IMR-90 (cell line): ENCODE measurements at regions not wholly inside any gene's neighbourhood (a gene's known extent, or its start where the extent isn't known, plus 50 kb on each side); places are given as distances from the start of the nearest gene placed in this dataset.

Experiments used
- ATAC-seq: fragments of 200-7000 bp; cut with Tn5 transposase; 2 replicates; pipeline ENCODE4 v1.9.1; 2020; ENCODE audit warnings: low read depth, mild to moderate bottlenecking, moderate library complexity
- BruUV-seq: library from RNA; stranded (reverse); fragments of 400-500 nt; replicated peaks from 2 replicates; lab custom pipeline; 2021; lab: Mats Ljungman, UMichigan
- CTCF ChIA-PET: fragments of 300-600 bp; formaldehyde crosslinking; extraction: SDS; loops from one replicate; lab custom pipeline; 2021; ENCODE audit warnings: antibody characterized with exemption; lab: Yijun Ruan, JAX
- POLR2A ChIA-PET: fragments of 300-600 bp; sonication (Branson Sonifier 250); formaldehyde crosslinking; loops from one replicate; lab custom pipeline; 2022; ENCODE audit warnings: antibody characterized with exemption; ENCODE audit not compliant: unreplicated experiment; lab: Charles Lee
- DNase-seq: peaks from one replicate; pipeline ENCODE4 v3.0.0; 2013
- H2AFZ ChIP-seq: replicated peaks from 2 replicates; pipeline ENCODE3; 2013; ENCODE audit warnings: low read length, mild to moderate bottlenecking; ENCODE audit not compliant: poor library complexity
- H2AK5ac ChIP-seq: 2 replicates; pipeline ENCODE4 v1.6.1; 2013; ENCODE audit warnings: low read depth, low read length, inconsistent platforms
- H2AK9ac ChIP-seq: replicated peaks from 2 replicates; pipeline ENCODE3; 2013; ENCODE audit warnings: mild to moderate bottlenecking, low read depth, low read length, moderate library complexity; ENCODE audit not compliant: poor library complexity
- H2BK120ac ChIP-seq: 2 replicates; pipeline ENCODE4 v1.6.1; 2013; ENCODE audit warnings: low read depth, low read length, inconsistent platforms
- H2BK15ac ChIP-seq: 3 replicates; pipeline ENCODE4 v1.6.1; 2013; ENCODE audit warnings: low read depth, low read length, inconsistent platforms
- H2BK20ac ChIP-seq: 2 replicates; pipeline ENCODE4 v1.6.1; 2013; ENCODE audit warnings: low read depth, mild to moderate bottlenecking, inconsistent platforms, low read length, moderate library complexity
- H2BK5ac ChIP-seq: 2 replicates; pipeline ENCODE4 v1.6.1; 2013; ENCODE audit warnings: mild to moderate bottlenecking, low read depth, low read length, inconsistent platforms; ENCODE audit not compliant: poor library complexity, severe bottlenecking
- H3K14ac ChIP-seq: replicated peaks from 2 replicates; pipeline ENCODE4 v1.6.1; 2013; ENCODE audit warnings: low read depth, low read length, inconsistent platforms
- H3K18ac ChIP-seq: 2 replicates; pipeline ENCODE4 v1.6.1; 2013; ENCODE audit warnings: low read depth, low read length, control low read depth
- H3K23ac ChIP-seq: 2 replicates; pipeline ENCODE4 v1.6.1; 2013; ENCODE audit warnings: low read depth, low read length, inconsistent platforms
- H3K27ac ChIP-seq: 2 replicates; pipeline ENCODE4 v1.5.1; 2013; ENCODE audit warnings: mild to moderate bottlenecking, control low read depth, low read length; ENCODE audit not compliant: insufficient read depth
- H3K27me3 ChIP-seq: 2 replicates; pipeline ENCODE4 v1.6.1; 2013; ENCODE audit warnings: low read length; ENCODE audit not compliant: control insufficient read depth, insufficient read depth
- H3K36me3 ChIP-seq: 2 replicates; pipeline ENCODE4 v1.6.1; 2013; ENCODE audit warnings: low read length, mixed read lengths; ENCODE audit not compliant: control insufficient read depth, insufficient read depth
- H3K4ac ChIP-seq: 2 replicates; pipeline ENCODE4 v1.6.1; 2013; ENCODE audit warnings: low read depth, low read length, inconsistent platforms
- H3K4me1 ChIP-seq: 2 replicates; pipeline ENCODE4 v1.6.1; 2013; ENCODE audit warnings: low read length, mixed read lengths; ENCODE audit not compliant: control insufficient read depth, insufficient read depth
- H3K4me2 ChIP-seq: 2 replicates; pipeline ENCODE4 v1.6.1; 2013; ENCODE audit warnings: low read depth, mild to moderate bottlenecking, control low read depth, low read length, moderate library complexity
- H3K4me3 ChIP-seq: 2 replicates; pipeline ENCODE4 v1.5.1; 2013; ENCODE audit warnings: low read depth, mild to moderate bottlenecking, control low read depth, low read length, moderate library complexity; ENCODE audit not compliant: insufficient read depth
- H3K56ac ChIP-seq: 2 replicates; pipeline ENCODE4 v1.6.1; 2013; ENCODE audit warnings: low read length, inconsistent platforms; ENCODE audit not compliant: insufficient read depth; ENCODE audit errors: extremely low read depth
- H3K79me1 ChIP-seq, 2 experiments: 2 replicates each; pipeline ENCODE4 v1.6.1; 2013; ENCODE audit warnings: low read length in 2 of 2, inconsistent platforms in 1 of 2, low read depth in 1 of 2
- H3K9ac ChIP-seq: 2 replicates; pipeline ENCODE4 v1.6.1; 2013; ENCODE audit warnings: low read depth, low read length, control low read depth
- H3K9me1 ChIP-seq: 2 replicates; pipeline ENCODE4 v1.6.1; 2013; ENCODE audit warnings: low read length, inconsistent platforms; ENCODE audit not compliant: insufficient read depth
- H3K9me3 ChIP-seq: 2 replicates; pipeline ENCODE4 v1.6.1; 2013; ENCODE audit warnings: low read length; ENCODE audit not compliant: control insufficient read depth, insufficient read depth
- H4K20me1 ChIP-seq: 2 replicates; pipeline ENCODE4 v1.6.1; 2013; ENCODE audit warnings: low read length, inconsistent platforms; ENCODE audit not compliant: insufficient read depth
- H4K5ac ChIP-seq: 2 replicates; pipeline ENCODE4 v1.6.1; 2013; ENCODE audit warnings: mild to moderate bottlenecking, low read depth, low read length, control low read depth
- H4K8ac ChIP-seq, 2 experiments: 2 replicates each; pipeline ENCODE4 v1.6.1; 2013; ENCODE audit warnings: low read depth in 2 of 2, low read length in 2 of 2, control low read depth in 1 of 2, inconsistent platforms in 1 of 2
- H4K91ac ChIP-seq: 2 replicates; pipeline ENCODE4 v1.6.1; 2013; ENCODE audit warnings: low read depth, low read length, inconsistent platforms; ENCODE audit not compliant: insufficient read depth
- BHLHE40 ChIP-seq: fragments of 150-350 bp; IDR thresholded peaks from 2 replicates; pipeline ENCODE4 v1.6.1; 2016; ENCODE audit warnings: mild to moderate bottlenecking, low read depth, low read length
- CHD1 ChIP-seq: IDR thresholded peaks from 2 replicates; pipeline ENCODE4 v1.6.1; 2012; ENCODE audit warnings: low read depth, low read length, improper control_type of control experiment
- FOS ChIP-seq: fragments of 150-350 bp; IDR thresholded peaks from 2 replicates; pipeline ENCODE4 v1.6.1; 2016; ENCODE audit warnings: low read depth, low read length
- MAFK ChIP-seq: IDR thresholded peaks from 2 replicates; pipeline ENCODE4 v1.6.1; 2012; ENCODE audit warnings: low read depth, low read length, improper control_type of control experiment
- MAZ ChIP-seq: IDR thresholded peaks from 2 replicates; pipeline ENCODE4 v1.6.1; 2012; ENCODE audit warnings: low read depth, mild to moderate bottlenecking, low read length, improper control_type of control experiment, moderate library complexity, borderline replicate concordance
- MXI1 ChIP-seq: IDR thresholded peaks from 2 replicates; pipeline ENCODE4 v1.6.1; 2012; ENCODE audit warnings: low read depth, mild to moderate bottlenecking, low read length, moderate library complexity, borderline replicate concordance
- NFE2L2 ChIP-seq: fragments of 150-350 bp; IDR thresholded peaks from 2 replicates; pipeline ENCODE4 v1.6.1; 2016; ENCODE audit warnings: low read depth, mild to moderate bottlenecking, low read length
- RAD21 ChIP-seq: IDR thresholded peaks from 2 replicates; pipeline ENCODE4 v1.6.1; 2012; ENCODE audit warnings: low read length, improper control_type of control experiment
- RCOR1 ChIP-seq: IDR thresholded peaks from 2 replicates; pipeline ENCODE4 v1.6.1; 2012; ENCODE audit warnings: mild to moderate bottlenecking, low read length, improper control_type of control experiment; ENCODE audit not compliant: insufficient replicate concordance
- RFX5 ChIP-seq: IDR thresholded peaks from 2 replicates; pipeline ENCODE4 v1.8.0; 2012; ENCODE audit warnings: low read depth, mild to moderate bottlenecking, low read length, moderate library complexity
- SMC3 ChIP-seq: fragments of 150-350 bp; IDR thresholded peaks from 2 replicates; pipeline ENCODE4 v1.6.1; 2016; ENCODE audit warnings: low read depth, mild to moderate bottlenecking, antibody characterized with exemption, low read length, moderate library complexity
- WGBS, 2 experiments: methylation state at CpG; one replicate each; pipeline versions ENCODE4 v1.1.5 to v1.1.7; 2013; ENCODE audit warnings: missing lambda C conversion rate in 2 of 2; ENCODE audit not compliant: insufficient read length in 1 of 2; ENCODE audit errors: extremely low coverage in 2 of 2; 5-methylcytosine and 5-hydroxymethylcytosine counted together
- dilution Hi-C: fragments of 300-500 bp; cut with HindIII; formaldehyde crosslinking; loops from one replicate; pipeline ENCODE4 v1.14.3; 2018; ENCODE audit warnings: low sequenced_read_pairs; ENCODE audit not compliant: unreplicated experiment
- in situ Hi-C: fragments of 300-500 bp; cut with MboI; formaldehyde crosslinking; loops from 3 replicates; pipeline ENCODE4 v1.14.3; 2019; ENCODE audit warnings: low sequenced_read_pairs, inconsistent platforms, mixed read lengths
- intact Hi-C: fragments of 100-400 bp; cut with micrococcal nuclease; formaldehyde crosslinking; loops from 2 replicates; pipeline ENCODE4 v1.10.0; 2022
- TF ChIP-seq, protein P1 (sequence below): fragments of 150-350 bp; IDR thresholded peaks from 2 replicates; pipeline ENCODE4 v1.6.1; 2017; ENCODE audit warnings: mild to moderate bottlenecking, antibody characterized with exemption, low read length, low read depth
- TF ChIP-seq, protein P2 (sequence below): fragments of 150-350 bp; IDR thresholded peaks from 2 replicates; pipeline ENCODE4 v1.6.1; 2016; ENCODE audit warnings: low read depth, mild to moderate bottlenecking, low read length, moderate library complexity, borderline replicate concordance

DNA sequence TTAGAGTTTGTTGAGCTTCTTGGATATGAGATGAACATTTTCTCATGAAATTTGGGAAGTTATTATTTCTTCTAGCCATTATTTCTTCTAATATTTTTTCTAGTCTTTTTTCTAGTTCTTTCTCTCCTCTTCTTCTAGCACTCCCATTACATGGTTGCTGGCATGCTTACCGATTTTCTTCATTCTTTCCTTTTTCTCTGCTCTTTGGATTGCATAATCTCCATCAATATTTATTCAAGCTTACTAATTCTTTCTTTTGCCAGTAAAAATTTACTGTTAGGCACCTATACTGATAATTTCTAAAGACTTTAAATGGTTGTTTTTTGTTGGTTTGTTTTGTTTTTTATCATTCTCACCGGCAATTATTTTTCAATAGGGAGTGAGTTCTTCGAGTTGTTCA is 114.8 kb upstream of the RASEF start:
- H3K56ac ChIP-seq: no peak overlapping the region
- no peaks in the 10 kb centered on the region for H3K4me1 ChIP-seq
- dilution Hi-C loops: no loop called here
- H2BK20ac ChIP-seq: no peak overlapping the region
- H2AK9ac ChIP-seq: no peak overlapping the region
- H4K20me1 ChIP-seq: no peaks in the 10 kb centered on the region
- H2BK5ac ChIP-seq: no peak overlapping the region
- no peaks in the 10 kb centered on the region for H3K27me3 ChIP-seq
- H3K36me3 ChIP-seq: no peaks in the 10 kb centered on the region
- H3K9me3 ChIP-seq: no peaks in the 10 kb centered on the region
- H2AFZ ChIP-seq: no peak overlapping the region
- H3K4me2 ChIP-seq: no peak overlapping the region
- H3K79me1 ChIP-seq: no peaks in the 10 kb centered on the region
- no peak for DNase-seq
- BruUV-seq: no TSS peak
- no peak overlapping the region for H4K91ac ChIP-seq
- no peak for TF ChIP-seq BHLHE40
- TF ChIP-seq FOS: no peak
- TF ChIP-seq, protein P1, sequence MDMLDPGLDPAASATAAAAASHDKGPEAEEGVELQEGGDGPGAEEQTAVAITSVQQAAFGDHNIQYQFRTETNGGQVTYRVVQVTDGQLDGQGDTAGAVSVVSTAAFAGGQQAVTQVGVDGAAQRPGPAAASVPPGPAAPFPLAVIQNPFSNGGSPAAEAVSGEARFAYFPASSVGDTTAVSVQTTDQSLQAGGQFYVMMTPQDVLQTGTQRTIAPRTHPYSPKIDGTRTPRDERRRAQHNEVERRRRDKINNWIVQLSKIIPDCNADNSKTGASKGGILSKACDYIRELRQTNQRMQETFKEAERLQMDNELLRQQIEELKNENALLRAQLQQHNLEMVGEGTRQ: no peak
- TF ChIP-seq MAZ: no peak
- TF ChIP-seq MAFK: no peak
- no peak for TF ChIP-seq RFX5
- TF ChIP-seq, protein P2, sequence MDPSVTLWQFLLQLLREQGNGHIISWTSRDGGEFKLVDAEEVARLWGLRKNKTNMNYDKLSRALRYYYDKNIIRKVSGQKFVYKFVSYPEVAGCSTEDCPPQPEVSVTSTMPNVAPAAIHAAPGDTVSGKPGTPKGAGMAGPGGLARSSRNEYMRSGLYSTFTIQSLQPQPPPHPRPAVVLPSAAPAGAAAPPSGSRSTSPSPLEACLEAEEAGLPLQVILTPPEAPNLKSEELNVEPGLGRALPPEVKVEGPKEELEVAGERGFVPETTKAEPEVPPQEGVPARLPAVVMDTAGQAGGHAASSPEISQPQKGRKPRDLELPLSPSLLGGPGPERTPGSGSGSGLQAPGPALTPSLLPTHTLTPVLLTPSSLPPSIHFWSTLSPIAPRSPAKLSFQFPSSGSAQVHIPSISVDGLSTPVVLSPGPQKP: no peak
- TF ChIP-seq RAD21: no peak
- no peak for TF ChIP-seq CHD1
- no peak for TF ChIP-seq MXI1
- no peak for TF ChIP-seq RCOR1
- TF ChIP-seq NFE2L2: no peak
- no peak for TF ChIP-seq SMC3
- H3K4ac ChIP-seq: no peak overlapping the region
- no peak overlapping the region for H3K18ac ChIP-seq
- H3K27ac ChIP-seq: no peak overlapping the region
- H3K9me1 ChIP-seq: no peaks in the 10 kb centered on the region
- no peak overlapping the region for H3K4me3 ChIP-seq
- in situ Hi-C loops: no loop called here
- no peak for ATAC-seq
- H2BK15ac ChIP-seq: no peak overlapping the region
- H3K9ac ChIP-seq: no peak overlapping the region
- no peak overlapping the region for H3K14ac ChIP-seq
- no peak overlapping the region for H2BK120ac ChIP-seq
- ChIA-PET CTCF (no interaction called here), POLR2A (no interaction called here)
- H4K5ac ChIP-seq: no peak overlapping the region
- intact Hi-C loops: no loop called here
- no peak overlapping the region for H4K8ac ChIP-seq
- no peak overlapping the region for H2AK5ac ChIP-seq
- WGBS, 2 experiments: no CpG with 5 or more reads among the region's 3 CpGs
- H3K23ac ChIP-seq: no peak overlapping the region
